SK-N-MC (cell line): ENCODE measurements at regions not wholly inside any gene's neighbourhood (a gene's known extent, or its start where the extent isn't known, plus 50 kb on each side); places are given as distances from the start of the nearest gene placed in this dataset.
A peak's percentile ranks its signal among the peaks of the same experiment; 100 is the strongest.

Experiments used
- DNase-seq: peaks from one replicate; pipeline ENCODE4 v3.0.0-alpha.2; 2011; ENCODE audit warnings: low read depth, low spot score
- H3K27ac ChIP-seq: fragments of 200-600 bp; sonication (generic); 2 replicates; pipeline ENCODE4 v1.5.1; 2016; ENCODE audit warnings: mixed run types
- H3K36me3 ChIP-seq: fragments of 200-600 bp; sonication (generic); 2 replicates; pipeline ENCODE4 v1.6.1; 2017; ENCODE audit warnings: antibody characterized with exemption, low read length, mixed read lengths; ENCODE audit not compliant: insufficient read depth
- H3K4me3 ChIP-seq: fragments of 200-600 bp; sonication (generic); 2 replicates; pipeline ENCODE4 v1.5.1; 2016
- H3K9ac ChIP-seq: fragments of 200-600 bp; sonication (generic); 2 replicates; pipeline ENCODE4 v1.8.0; 2017; ENCODE audit warnings: mixed run types, mixed read lengths; ENCODE audit not compliant: insufficient read length
- H3K9me3 ChIP-seq: fragments of 200-600 bp; sonication (generic); 2 replicates; pipeline ENCODE4 v1.6.1; 2017; ENCODE audit warnings: low read depth, mild to moderate bottlenecking, antibody characterized with exemption, low read length, moderate library complexity, mixed read lengths
- EZH2 ChIP-seq: fragments of 200-600 bp; sonication (generic); IDR thresholded peaks from one replicate; pipeline ENCODE4 v1.6.1; 2017; ENCODE audit warnings: antibody characterized with exemption
- FOXP2 ChIP-seq: optimal IDR thresholded peaks from 2 replicates; pipeline ENCODE3; 2011; ENCODE audit warnings: mild to moderate bottlenecking, moderate library complexity; ENCODE audit not compliant: insufficient read depth; ENCODE audit errors: extremely low read length, control extremely low read depth
- POLR2AphosphoS5 ChIP-seq: IDR thresholded peaks from 2 replicates; pipeline ENCODE4 v1.6.1; 2012; ENCODE audit warnings: mild to moderate bottlenecking, low read depth, low read length, borderline replicate concordance

- Histone ChIP-seq H3K4me3 (no peak overlapping the region), H3K27ac (no peak overlapping the region), H3K9me3 (no peaks in the 10 kb centered on the region), H3K36me3 (no peaks in the 10 kb centered on the region), H3K9ac (no peak overlapping the region)
- no peak for DNase-seq
- TF ChIP-seq FOXP2 (no peak), EZH2 (no peak), POLR2AphosphoS5 (no peak)
These were observed 1170.2 kb upstream of the PRMT6 start for GRCh38 chr1:105886309-105886708.

GRCh38 chr1:105891308-105891707 lies 1165.2 kb upstream of the PRMT6 start:
- Histone ChIP-seq H3K9ac (no peak overlapping the region), H3K36me3 (no peaks in the 10 kb centered on the region), H3K27ac (no peak overlapping the region), H3K9me3 (no peaks in the 10 kb centered on the region), H3K4me3 (no peak overlapping the region)
- TF ChIP-seq EZH2: no peak
- TF ChIP-seq FOXP2: no peak
- no peak for TF ChIP-seq POLR2AphosphoS5
- DNase-seq: no peak

DNA sequence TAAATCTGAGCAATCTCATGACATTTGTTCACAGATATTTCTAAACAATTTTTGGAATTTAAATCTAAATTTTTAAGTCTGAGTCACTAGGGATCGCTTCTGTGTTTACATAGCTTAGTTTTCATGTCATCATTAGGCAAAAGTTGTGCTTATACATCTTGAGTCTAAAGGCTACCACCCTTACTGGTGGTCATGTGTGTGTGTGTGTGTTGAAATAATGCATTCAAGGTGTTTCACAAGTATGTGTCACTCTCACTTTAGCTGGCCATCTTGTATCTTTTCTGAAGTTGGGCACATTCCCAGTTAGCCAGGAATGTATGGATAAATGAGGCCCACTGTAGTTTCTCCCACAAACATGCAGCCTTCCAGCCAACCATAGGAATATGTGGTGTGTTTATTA lies 1162.5 kb upstream of the PRMT6 start:
- no peak overlapping the region for H3K27ac ChIP-seq
- no peak for DNase-seq
- no peak overlapping the region for H3K9ac ChIP-seq
- H3K36me3 ChIP-seq: no peaks in the 10 kb centered on the region
- no peak overlapping the region for H3K4me3 ChIP-seq
- 0 out of 2 replicates have a peak, but pooled peaks cover 2% of the 10 kb centered on the region for H3K9me3 ChIP-seq
- TF ChIP-seq FOXP2 (no peak), EZH2 (no peak), POLR2AphosphoS5 (no peak)

DNA sequence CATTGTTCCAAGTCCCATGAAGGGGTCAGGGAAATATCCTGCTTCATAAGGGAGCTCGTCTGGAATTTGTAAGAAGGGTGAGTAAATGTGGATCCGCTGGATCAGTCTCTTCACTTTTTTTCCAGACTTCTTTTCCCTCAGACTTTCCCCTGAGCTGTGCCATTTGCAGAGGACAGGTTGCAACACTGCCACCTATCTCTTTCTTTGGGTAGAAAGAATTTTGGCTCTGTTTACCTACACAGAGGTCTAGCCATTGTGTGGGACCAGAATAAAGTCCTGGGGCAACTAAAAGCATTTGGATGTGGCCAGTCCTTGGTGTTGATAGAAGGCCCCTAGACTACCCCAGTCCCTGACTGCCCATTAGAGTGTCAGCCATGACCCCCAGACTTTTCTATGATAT lies 1146.7 kb upstream of the PRMT6 start:
- Histone ChIP-seq H3K9ac (no peak overlapping the region), H3K9me3 (no peaks in the 10 kb centered on the region), H3K36me3 (no peaks in the 10 kb centered on the region), H3K4me3 (no peak overlapping the region), H3K27ac (no peak overlapping the region)
- no peak for DNase-seq
- no peak for TF ChIP-seq POLR2AphosphoS5
- TF ChIP-seq EZH2: no peak
- TF ChIP-seq FOXP2: no peak

DNA sequence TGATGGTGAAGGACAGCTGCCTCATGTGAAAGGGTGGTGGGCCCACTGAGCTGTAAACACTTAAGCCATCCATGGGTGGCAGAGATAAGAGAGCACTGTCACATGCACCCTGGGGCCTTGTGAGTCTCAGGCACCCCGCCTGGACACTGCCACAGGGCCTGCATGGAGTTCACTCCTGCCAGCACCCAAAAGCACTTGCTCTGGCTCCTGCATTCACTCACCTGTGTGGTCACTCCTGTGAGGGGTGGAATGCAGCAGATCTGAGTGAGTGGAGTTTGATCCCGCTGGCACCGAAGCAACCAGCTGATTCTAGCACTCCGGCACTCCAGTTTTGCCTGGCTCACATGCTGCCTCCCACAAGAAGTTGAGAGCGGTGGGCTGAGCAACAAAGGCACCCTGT lies 1142.1 kb upstream of the PRMT6 start:
- no peak for DNase-seq
- TF ChIP-seq EZH2: no peak
- no peak for TF ChIP-seq POLR2AphosphoS5
- TF ChIP-seq FOXP2: no peak
- Histone ChIP-seq H3K4me3 (no peak overlapping the region), H3K9ac (no peak overlapping the region), H3K9me3 (no peaks in the 10 kb centered on the region), H3K36me3 (no peaks in the 10 kb centered on the region), H3K27ac (no peak overlapping the region)

- Histone ChIP-seq H3K4me3 (no peak overlapping the region), H3K27ac (no peak overlapping the region), H3K9me3 (no peaks in the 10 kb centered on the region), H3K36me3 (no peaks in the 10 kb centered on the region), H3K9ac (no peak overlapping the region)
- no peak for DNase-seq
- no peak for TF ChIP-seq FOXP2
- no peak for TF ChIP-seq EZH2
- no peak for TF ChIP-seq POLR2AphosphoS5
These were observed 1121.7 kb upstream of the PRMT6 start for GRCh38 chr1:105934806-105935205.

DNA sequence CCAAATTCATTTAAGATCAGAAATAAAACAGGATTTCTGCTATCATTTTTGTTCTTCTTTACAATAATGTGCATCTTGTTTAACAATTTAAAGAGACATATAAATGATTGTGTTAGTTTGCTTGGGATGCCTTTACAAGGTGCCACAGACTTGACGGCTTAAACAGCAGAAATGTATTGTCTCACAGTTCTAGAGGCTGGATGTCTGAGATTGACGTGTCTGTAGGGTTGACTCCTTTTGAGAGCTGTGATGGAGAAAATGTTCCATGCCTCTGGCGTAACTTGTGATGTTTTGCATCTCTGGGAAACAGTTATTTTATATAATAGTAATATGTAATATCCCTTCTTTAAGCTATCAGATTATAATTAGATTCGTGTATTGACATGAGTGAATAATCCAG lies 1091.6 kb upstream of the PRMT6 start:
- Histone ChIP-seq H3K4me3 (no peak overlapping the region), H3K36me3 (no peaks in the 10 kb centered on the region), H3K27ac (no peak overlapping the region), H3K9ac (no peak overlapping the region), H3K9me3 (no peaks in the 10 kb centered on the region)
- TF ChIP-seq POLR2AphosphoS5 (no peak), FOXP2 (no peak), EZH2 (no peak)
- no peak for DNase-seq

GRCh38 chr1:105997516-105997915 lies 1059.0 kb upstream of the PRMT6 start:
- Histone ChIP-seq H3K27ac (no peak overlapping the region), H3K9me3 (no peaks in the 10 kb centered on the region), H3K9ac (no peak overlapping the region), H3K4me3 (no peak overlapping the region), H3K36me3 (no peaks in the 10 kb centered on the region)
- TF ChIP-seq EZH2: no peak
- no peak for TF ChIP-seq FOXP2
- TF ChIP-seq POLR2AphosphoS5: no peak
- DNase-seq: no peak

DNA sequence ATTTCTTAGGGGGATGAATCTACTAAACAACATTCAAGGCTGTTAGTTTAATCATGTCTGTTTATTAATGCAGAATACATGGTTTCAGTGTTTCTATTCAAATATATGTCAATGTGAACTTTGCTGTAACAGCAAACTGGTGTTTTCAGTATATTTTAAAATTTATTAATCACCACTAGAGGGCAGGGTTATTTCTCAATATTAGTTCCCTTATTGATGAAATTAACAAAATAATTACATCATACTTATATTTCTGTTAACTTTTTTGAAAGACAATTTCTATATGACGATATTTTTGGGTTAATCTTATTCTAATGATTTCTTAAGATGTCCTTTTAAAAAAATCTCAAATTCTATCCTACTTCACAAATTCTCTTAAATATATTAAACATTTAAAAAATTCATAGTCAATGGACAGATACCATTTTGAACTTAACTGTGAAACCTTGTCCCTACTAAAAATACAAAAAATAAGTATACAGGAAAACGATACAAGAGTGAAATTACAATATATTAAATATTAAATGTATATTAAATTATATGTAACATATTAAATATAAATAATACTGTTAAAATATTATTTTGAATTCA lies 1034.1 kb upstream of the PRMT6 start:
- peaks cover 4% of the 10 kb centered on the region; the same call in 1 of the 2 replicates for H3K9me3 ChIP-seq
- peak overlapping the region; percentile 77 for H3K27ac ChIP-seq
- no peak for TF ChIP-seq POLR2AphosphoS5
- no peak for TF ChIP-seq FOXP2
- no peak for TF ChIP-seq EZH2
- no peak overlapping the region for H3K4me3 ChIP-seq
- no peaks in the 10 kb centered on the region for H3K36me3 ChIP-seq
- peak; percentile 22 for DNase-seq
- H3K9ac ChIP-seq: peak overlapping the region; percentile 62
